AG10803 (cell line): ENCODE measurements at regions not wholly inside any gene's neighbourhood (a gene's known extent, or its start where the extent isn't known, plus 50 kb on each side); places are given as distances from the start of the nearest gene placed in this dataset.

Experiments
- DNase-seq: peaks from one replicate; pipeline ENCODE4 v3.0.0; 2010; ENCODE audit warnings: low read depth
- H3K4me3 ChIP-seq: 2 replicates; pipeline ENCODE4 v1.5.1; 2011; ENCODE audit warnings: mild to moderate bottlenecking, low read length, control low read depth
- CTCF ChIP-seq: conservative IDR thresholded peaks from 2 replicates; pipeline ENCODE4 v1.5.1; 2011; ENCODE audit warnings: mild to moderate bottlenecking, low read length, control low read depth, inconsistent platforms

- DNase-seq: no peak
- TF ChIP-seq CTCF: no peak
- no peak overlapping the region for H3K4me3 ChIP-seq
Observed at GRCh38 chr4:11548597-11549082, 119.9 kb upstream of the HS3ST1 start.

GRCh38 chr4:11546391-11547175, 117.9 kb upstream of the HS3ST1 start:
- no peak overlapping the region for H3K4me3 ChIP-seq
- no peak for DNase-seq
- TF ChIP-seq CTCF: no peak

GRCh38 chr4:11545651-11546050, 117.0 kb upstream of the HS3ST1 start:
- DNase-seq: no peak
- no peak for TF ChIP-seq CTCF
- H3K4me3 ChIP-seq: no peak overlapping the region

GRCh38 chr4:11544211-11544610, 115.5 kb upstream of the HS3ST1 start:
- no peak for DNase-seq
- TF ChIP-seq CTCF: no peak

GRCh38 chr4:11543706-11544105, 115.0 kb upstream of the HS3ST1 start:
- DNase-seq: no peak
- no peak overlapping the region for H3K4me3 ChIP-seq
- no peak for TF ChIP-seq CTCF

More at GRCh38 chr4:11544211-11544610, 115.5 kb upstream of the HS3ST1 start:
- H3K4me3 ChIP-seq: no peak overlapping the region

GRCh38 chr4:11542952-11543351, 114.3 kb upstream of the HS3ST1 start:
- H3K4me3 ChIP-seq: no peak overlapping the region
- no peak for TF ChIP-seq CTCF
- DNase-seq: no peak

- TF ChIP-seq CTCF: no peak
- H3K4me3 ChIP-seq: no peak overlapping the region
- no peak for DNase-seq
Observed at GRCh38 chr4:11537846-11538245, 109.2 kb upstream of the HS3ST1 start.
